ENCODE measurements at regions not wholly inside any gene's neighbourhood (a gene's known extent, or its start where the extent isn't known, plus 50 kb on each side); places are given as distances from the start of the nearest gene placed in this dataset.

- FAIRE-seq, result no peak
These were observed 261.8 kb downstream of the ATP23 start for GRCh38 chr12:58202933-58203718.

GRCh38 chr12:58204071-58204470 lies 262.7 kb downstream of the ATP23 start:
- no peak for FAIRE-seq

GRCh38 chr12:58206876-58207275 lies 265.5 kb downstream of the ATP23 start:
- FAIRE-seq, result no peak

GRCh38 chr12:58211211-58211610 lies 269.8 kb downstream of the ATP23 start:
- FAIRE-seq, result no peak

- no peak for FAIRE-seq
These were observed 275.8 kb downstream of the ATP23 start for GRCh38 chr12:58217130-58217529.

GRCh38 chr12:58224536-58225105 lies 283.3 kb downstream of the ATP23 start:
- FAIRE-seq, result no peak

- no peak for FAIRE-seq
These were observed 284.0 kb downstream of the ATP23 start for GRCh38 chr12:58225203-58225877.

- no peak for FAIRE-seq
These were observed 292.5 kb downstream of the ATP23 start for GRCh38 chr12:58233886-58234285.

GRCh38 chr12:58238411-58238810 lies 297.0 kb downstream of the ATP23 start:
- no peak for FAIRE-seq

GRCh38 chr12:58241099-58241498 lies 299.7 kb downstream of the ATP23 start:
- no peak for FAIRE-seq

GRCh38 chr12:58242796-58243630 lies 301.6 kb downstream of the ATP23 start:
- no peak for FAIRE-seq

GRCh38 chr12:58247633-58248032 lies 306.3 kb downstream of the ATP23 start:
- FAIRE-seq, result no peak

- no peak for FAIRE-seq
These were observed 307.2 kb downstream of the ATP23 start for GRCh38 chr12:58248599-58248998.

GRCh38 chr12:58249610-58250009 lies 308.2 kb downstream of the ATP23 start:
- no peak for FAIRE-seq

- FAIRE-seq, result no peak
These were observed 308.7 kb downstream of the ATP23 start for GRCh38 chr12:58250077-58250476.

- no peak for FAIRE-seq
These were observed 311.5 kb downstream of the ATP23 start for GRCh38 chr12:58252914-58253313.

- no peak for FAIRE-seq
These were observed 312.3 kb downstream of the ATP23 start for GRCh38 chr12:58253663-58254062.

GRCh38 chr12:58254463-58255100 lies 313.2 kb downstream of the ATP23 start:
- no peak for FAIRE-seq

GRCh38 chr12:58262796-58263195 lies 321.4 kb downstream of the ATP23 start:
- no peak for FAIRE-seq

GRCh38 chr12:58263816-58264215 lies 322.4 kb downstream of the ATP23 start:
- no peak for FAIRE-seq

- no peak for FAIRE-seq
These were observed 326.7 kb downstream of the ATP23 start for GRCh38 chr12:58268069-58268468.

- FAIRE-seq, result no peak
These were observed 328.1 kb downstream of the ATP23 start for GRCh38 chr12:58269476-58269875.
